ENCODE measurements at regions not wholly inside any gene's neighbourhood (a gene's known extent, or its start where the extent isn't known, plus 50 kb on each side); places are given as distances from the start of the nearest gene placed in this dataset.
"Not testable (repeated sequence)": the region's sequence is repeated elsewhere in the genome, so short reads cannot be mapped to it uniquely, and the experiment has no call there.

- Histone ChIP-seq H3K9me3 (no peaks in the 10 kb centered on the region; the same call in 1 of the 2 replicates), H3K27me3 (ENCODE audit: low read depth) (no peaks in the 10 kb centered on the region), H3K4me1 (no peaks in the 10 kb centered on the region), H3K4me3 (no peak overlapping the region), H3K36me3 (replicated peaks) (no peaks in the 10 kb centered on the region)
- in situ Hi-C loops (cut with MboI; ENCODE audit: low sequenced_read_pairs): no loop called here
- no peak for DNase-seq (ENCODE audit: low spot score in 2 of 2)
Measured at GRCh38 chr6:141415896-141416295, 716.8 kb upstream of the GJE1 start.

- Histone ChIP-seq H3K9me3 (peaks cover 5% of the 10 kb centered on the region), H3K27me3 (ENCODE audit: low read depth) (no peaks in the 10 kb centered on the region), H3K4me3 (no peak overlapping the region), H3K36me3 (replicated peaks) (no peaks in the 10 kb centered on the region), H3K4me1 (no peaks in the 10 kb centered on the region)
- in situ Hi-C loops (cut with MboI; ENCODE audit: low sequenced_read_pairs): no loop called here
- DNase-seq (ENCODE audit: low spot score in 2 of 2): no peak
Measured at GRCh38 chr6:141413196-141413595, 719.5 kb upstream of the GJE1 start.

DNA sequence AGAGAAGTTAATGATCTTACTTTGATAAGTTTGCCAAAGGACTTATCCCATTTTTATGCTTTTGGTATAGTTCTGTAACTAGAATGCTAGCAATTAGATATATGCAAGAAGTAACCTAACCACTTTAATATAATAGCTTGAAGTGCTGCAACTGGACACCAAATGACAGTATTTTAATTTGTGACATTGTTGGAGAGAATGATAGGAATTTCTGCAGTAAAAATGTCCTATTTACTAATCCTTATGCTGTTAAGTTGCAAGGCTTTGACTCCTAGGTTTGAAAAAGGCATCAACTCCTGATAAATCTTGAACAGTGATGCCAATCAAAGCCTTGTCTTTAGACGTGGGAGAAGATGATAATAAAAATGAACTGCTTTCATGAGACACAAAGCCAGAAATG is 726.0 kb upstream of the GJE1 start:
- Histone ChIP-seq H3K27me3 (ENCODE audit: low read depth) (no peaks in the 10 kb centered on the region), H3K9me3 (peaks cover 8% of the 10 kb centered on the region; the same call in 1 of the 2 replicates), H3K4me3 (no peak overlapping the region), H3K36me3 (replicated peaks) (no peaks in the 10 kb centered on the region), H3K4me1 (peaks cover 16% of the 10 kb centered on the region)
- in situ Hi-C loops (cut with MboI; ENCODE audit: low sequenced_read_pairs): no loop called here
- DNase-seq (ENCODE audit: low spot score in 2 of 2): peak in 1 of 2 experiments; percentile 80

- Histone ChIP-seq H3K4me1 (peaks cover 16% of the 10 kb centered on the region), H3K9me3 (peaks cover 4% of the 10 kb centered on the region; the same call in 1 of the 2 replicates), H3K4me3 (no peak overlapping the region), H3K36me3 (replicated peaks) (no peaks in the 10 kb centered on the region), H3K27me3 (ENCODE audit: low read depth) (no peaks in the 10 kb centered on the region)
- in situ Hi-C loops (cut with MboI; ENCODE audit: low sequenced_read_pairs): no loop called here
- DNase-seq (ENCODE audit: low spot score in 2 of 2): no peak
Measured at GRCh38 chr6:141403827-141404226, 728.9 kb upstream of the GJE1 start.

- Histone ChIP-seq H3K9me3 (peaks cover 2% of the 10 kb centered on the region; the same call in 1 of the 2 replicates), H3K4me3 (no peak overlapping the region), H3K36me3 (replicated peaks) (no peaks in the 10 kb centered on the region), H3K4me1 (peaks cover 16% of the 10 kb centered on the region), H3K27me3 (ENCODE audit: low read depth) (no peaks in the 10 kb centered on the region)
- in situ Hi-C loops (cut with MboI; ENCODE audit: low sequenced_read_pairs): no loop called here
- no peak for DNase-seq (ENCODE audit: low spot score in 2 of 2)
Measured at GRCh38 chr6:141403103-141403502, 729.6 kb upstream of the GJE1 start.

DNA sequence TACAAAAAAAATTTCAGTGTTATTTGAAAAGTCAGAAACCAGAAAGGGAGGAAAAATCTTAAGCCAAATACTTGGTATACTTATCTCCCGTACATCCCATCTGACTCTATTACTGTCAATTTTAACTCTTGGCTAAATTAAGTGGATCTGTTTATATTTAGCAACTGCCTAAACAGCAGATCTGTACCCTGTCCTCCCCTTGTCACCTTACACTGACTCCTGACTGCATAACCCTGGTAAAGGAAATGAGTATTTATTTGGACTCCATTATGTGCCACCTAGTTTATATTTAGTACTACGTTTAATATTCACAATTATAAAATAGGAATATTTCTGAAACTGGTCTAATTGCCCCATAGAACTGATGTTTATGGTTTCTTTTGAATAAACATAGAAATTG is 730.2 kb upstream of the GJE1 start:
- H3K36me3 ChIP-seq (replicated peaks): no peaks in the 10 kb centered on the region
- H3K9me3 ChIP-seq: no peaks in the 10 kb centered on the region
- H3K4me1 ChIP-seq: peaks cover 14% of the 10 kb centered on the region
- H3K27me3 ChIP-seq (ENCODE audit: low read depth): no peaks in the 10 kb centered on the region
- H3K4me3 ChIP-seq: no peak overlapping the region
- DNase-seq (ENCODE audit: low spot score in 2 of 2): no peak
- in situ Hi-C loops (cut with MboI; ENCODE audit: low sequenced_read_pairs): no loop called here

DNA sequence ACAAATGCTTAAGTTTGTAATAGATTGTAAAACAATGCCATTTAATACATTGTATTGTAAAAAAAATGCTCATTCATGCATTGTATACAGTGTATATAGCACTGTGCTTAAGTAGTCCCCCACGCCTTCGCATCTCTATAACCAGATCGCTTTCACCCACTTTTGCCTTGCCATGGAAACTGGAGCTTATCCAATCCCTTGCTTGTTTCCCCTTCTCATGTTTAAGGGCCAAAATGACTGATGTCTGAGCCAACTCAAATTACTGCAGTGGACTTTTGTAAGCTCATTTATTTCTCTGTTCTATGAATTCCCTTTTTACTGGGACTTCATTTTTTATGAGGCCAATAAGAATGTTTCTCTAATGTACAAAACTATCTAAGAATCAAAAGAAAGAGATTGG is 730.9 kb upstream of the GJE1 start:
- H3K36me3 ChIP-seq (replicated peaks): no peaks in the 10 kb centered on the region
- DNase-seq (ENCODE audit: low spot score in 2 of 2): no peak
- no peak overlapping the region for H3K4me3 ChIP-seq
- in situ Hi-C loops (cut with MboI; ENCODE audit: low sequenced_read_pairs): no loop called here
- H3K4me1 ChIP-seq: peaks cover 8% of the 10 kb centered on the region
- no peaks in the 10 kb centered on the region for H3K27me3 ChIP-seq (ENCODE audit: low read depth)
- H3K9me3 ChIP-seq: no peaks in the 10 kb centered on the region

DNA sequence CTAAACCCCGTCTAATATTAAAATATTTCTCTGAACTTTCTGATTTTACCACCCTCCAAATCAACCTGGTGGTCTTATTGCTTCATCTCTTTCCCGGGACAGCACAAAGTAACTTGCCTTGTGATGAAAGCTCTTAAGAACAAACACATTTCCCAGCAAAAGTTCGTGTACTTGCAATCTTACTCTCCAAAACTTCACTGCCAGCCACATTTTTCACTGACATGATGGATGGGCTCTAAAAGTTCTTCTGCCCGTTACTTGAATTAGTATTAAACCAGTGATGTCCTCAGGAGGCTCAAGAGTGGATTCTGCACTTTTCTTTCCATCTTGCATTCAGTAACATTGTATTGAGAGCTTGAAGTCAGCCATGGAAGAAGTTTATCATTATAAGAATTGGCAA is 731.6 kb upstream of the GJE1 start:
- in situ Hi-C loops (cut with MboI; ENCODE audit: low sequenced_read_pairs): no loop called here
- no peak for DNase-seq (ENCODE audit: low spot score in 2 of 2)
- H3K4me3 ChIP-seq: no peak overlapping the region
- no peaks in the 10 kb centered on the region for H3K36me3 ChIP-seq (replicated peaks)
- H3K27me3 ChIP-seq (ENCODE audit: low read depth): no peaks in the 10 kb centered on the region
- no peaks in the 10 kb centered on the region for H3K9me3 ChIP-seq
- H3K4me1 ChIP-seq: peaks cover 1% of the 10 kb centered on the region

- Histone ChIP-seq H3K36me3 (replicated peaks) (no peaks in the 10 kb centered on the region), H3K4me3 (no peak overlapping the region), H3K9me3 (no peaks in the 10 kb centered on the region), H3K4me1 (no peaks in the 10 kb centered on the region), H3K27me3 (ENCODE audit: low read depth) (no peaks in the 10 kb centered on the region)
- in situ Hi-C loops (cut with MboI; ENCODE audit: low sequenced_read_pairs): no loop called here
- DNase-seq (ENCODE audit: low spot score in 2 of 2): no peak
Measured at GRCh38 chr6:141398949-141399348, 733.8 kb upstream of the GJE1 start.

- peaks cover 8% of the 10 kb centered on the region for H3K4me1 ChIP-seq
- H3K27me3 ChIP-seq (ENCODE audit: low read depth): no peaks in the 10 kb centered on the region
- H3K9me3 ChIP-seq: no peaks in the 10 kb centered on the region
- in situ Hi-C loops (cut with MboI; ENCODE audit: low sequenced_read_pairs): no loop called here
- H3K4me3 ChIP-seq: no peak overlapping the region
- DNase-seq (ENCODE audit: low spot score in 2 of 2): no peak
- no peaks in the 10 kb centered on the region for H3K36me3 ChIP-seq (replicated peaks)
Measured at GRCh38 chr6:141395443-141396008, 737.2 kb upstream of the GJE1 start.

DNA sequence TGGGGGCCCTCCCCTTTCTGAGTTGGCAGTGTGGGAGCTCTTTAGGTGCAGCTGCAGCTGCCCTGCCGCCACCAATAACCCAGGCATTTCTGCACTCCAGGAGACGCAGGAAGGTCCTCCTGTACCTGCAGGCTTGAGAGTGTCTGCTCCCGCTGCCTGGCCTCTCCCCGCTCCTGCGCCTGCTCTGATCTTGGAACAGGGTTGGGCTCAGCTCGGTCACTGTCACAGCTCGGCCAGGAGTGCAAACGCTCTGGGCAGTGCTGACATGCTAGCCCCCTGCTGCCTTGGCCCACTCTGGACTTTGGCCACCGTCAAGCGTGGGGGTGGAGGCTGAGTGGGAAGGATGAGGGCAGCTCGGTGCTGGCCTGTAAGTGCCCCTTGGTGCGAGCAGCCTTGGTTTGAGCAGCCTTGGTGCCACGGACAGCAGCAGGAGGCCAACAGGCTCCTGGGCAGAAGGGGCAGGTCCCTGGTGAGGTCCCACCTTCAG is 738.1 kb upstream of the GJE1 start:
- Histone ChIP-seq H3K4me1 (peaks cover 13% of the 10 kb centered on the region), H3K9me3 (no peaks in the 10 kb centered on the region), H3K4me3 (no peak overlapping the region), H3K36me3 (replicated peaks) (no peaks in the 10 kb centered on the region), H3K27me3 (ENCODE audit: low read depth) (no peaks in the 10 kb centered on the region)
- in situ Hi-C loops (cut with MboI; ENCODE audit: low sequenced_read_pairs): no loop called here
- DNase-seq (ENCODE audit: low spot score in 2 of 2): no peak

DNA sequence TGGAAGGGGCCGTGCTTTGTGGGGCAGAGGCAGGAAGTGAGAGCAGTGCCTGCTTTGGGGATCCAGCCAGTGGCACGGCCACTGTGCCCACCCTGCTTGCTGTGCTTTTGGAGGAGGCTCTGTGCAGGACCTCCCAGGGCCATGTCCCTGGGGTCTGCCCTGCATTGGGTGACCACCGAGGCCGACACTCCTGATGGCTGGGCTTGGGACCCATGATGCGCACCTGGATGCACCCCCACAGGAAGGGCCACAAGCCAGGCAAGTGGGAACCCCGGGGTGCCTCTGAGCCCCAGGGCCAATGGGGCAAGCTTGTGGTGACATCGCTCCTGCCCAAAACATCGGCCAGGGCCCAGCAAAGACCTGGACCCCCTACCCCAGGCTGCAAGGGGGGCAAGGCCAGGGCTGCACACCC is 738.6 kb upstream of the GJE1 start:
- in situ Hi-C loops (cut with MboI; ENCODE audit: low sequenced_read_pairs): no loop called here
- no peaks in the 10 kb centered on the region for H3K9me3 ChIP-seq
- H3K27me3 ChIP-seq (ENCODE audit: low read depth): no peaks in the 10 kb centered on the region
- no peak overlapping the region for H3K4me3 ChIP-seq
- no peak for DNase-seq (ENCODE audit: low spot score in 2 of 2)
- H3K36me3 ChIP-seq (replicated peaks): no peaks in the 10 kb centered on the region
- H3K4me1 ChIP-seq: peaks cover 17% of the 10 kb centered on the region

GRCh38 chr6:141393405-141394124 is 739.2 kb upstream of the GJE1 start:
- no peaks in the 10 kb centered on the region for H3K9me3 ChIP-seq
- no peaks in the 10 kb centered on the region for H3K27me3 ChIP-seq (ENCODE audit: low read depth)
- no peak for DNase-seq (ENCODE audit: low spot score in 2 of 2)
- H3K4me3 ChIP-seq: no peak overlapping the region
- no peaks in the 10 kb centered on the region for H3K36me3 ChIP-seq (replicated peaks)
- H3K4me1 ChIP-seq: peaks cover 22% of the 10 kb centered on the region
- in situ Hi-C loops (cut with MboI; ENCODE audit: low sequenced_read_pairs): no loop called here

- H3K36me3 ChIP-seq (replicated peaks); in situ Hi-C loops (cut with MboI; ENCODE audit: low sequenced_read_pairs); H3K27me3 ChIP-seq (ENCODE audit: low read depth); H3K4me3 ChIP-seq; DNase-seq (ENCODE audit: low spot score in 2 of 2); H3K9me3 ChIP-seq: not testable (repeated sequence)
- peaks cover 34% of the 10 kb centered on the region for H3K4me1 ChIP-seq
Measured at GRCh38 chr6:141391135-141391534, 741.6 kb upstream of the GJE1 start.
